HG03175 (cell line): ENCODE measurements at regions not wholly inside any gene's neighbourhood (a gene's known extent, or its start where the extent isn't known, plus 50 kb on each side); places are given as distances from the start of the nearest gene placed in this dataset.
"Not testable (repeated sequence)": the region's sequence is repeated elsewhere in the genome, so short reads cannot be mapped to it uniquely, and the experiment has no call there.

Source experiments
- ATAC-seq: cut with Tn5 transposase; IDR thresholded peaks from one replicate; pipeline ENCODE4 v1.9.1; 2021; ENCODE audit warnings: mild to moderate bottlenecking, moderate library complexity; ENCODE audit not compliant: unreplicated experiment

GRCh38 chr5:57659886-57660285, 177.3 kb upstream of the ACTBL2 start:
- ATAC-seq, result no peak

GRCh38 chr5:57658018-57658417, 175.4 kb upstream of the ACTBL2 start:
- ATAC-seq, result no peak

DNA sequence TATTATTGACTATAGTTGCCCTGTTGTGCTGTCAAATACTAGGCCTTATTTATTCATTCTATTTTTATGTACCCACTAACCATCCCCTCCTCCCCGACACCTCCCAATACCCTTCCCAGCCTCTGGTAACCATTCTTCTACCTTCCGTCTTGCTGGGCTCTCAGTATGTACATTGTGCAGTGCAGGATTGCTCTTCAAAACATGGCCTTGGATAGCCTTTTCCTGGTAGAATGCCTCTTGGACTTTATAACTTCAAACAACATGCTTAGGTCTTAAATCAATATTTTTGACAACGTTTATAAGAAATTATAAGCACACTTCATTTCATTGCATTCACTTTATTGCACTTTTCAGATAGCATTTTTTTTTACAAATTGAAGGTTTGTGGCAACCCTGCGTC, 172.6 kb upstream of the ACTBL2 start:
- no peak for ATAC-seq

GRCh38 chr5:57653636-57654290, 171.2 kb upstream of the ACTBL2 start:
- no peak for ATAC-seq

GRCh38 chr5:57651127-57651526, 168.5 kb upstream of the ACTBL2 start:
- no peak for ATAC-seq

DNA sequence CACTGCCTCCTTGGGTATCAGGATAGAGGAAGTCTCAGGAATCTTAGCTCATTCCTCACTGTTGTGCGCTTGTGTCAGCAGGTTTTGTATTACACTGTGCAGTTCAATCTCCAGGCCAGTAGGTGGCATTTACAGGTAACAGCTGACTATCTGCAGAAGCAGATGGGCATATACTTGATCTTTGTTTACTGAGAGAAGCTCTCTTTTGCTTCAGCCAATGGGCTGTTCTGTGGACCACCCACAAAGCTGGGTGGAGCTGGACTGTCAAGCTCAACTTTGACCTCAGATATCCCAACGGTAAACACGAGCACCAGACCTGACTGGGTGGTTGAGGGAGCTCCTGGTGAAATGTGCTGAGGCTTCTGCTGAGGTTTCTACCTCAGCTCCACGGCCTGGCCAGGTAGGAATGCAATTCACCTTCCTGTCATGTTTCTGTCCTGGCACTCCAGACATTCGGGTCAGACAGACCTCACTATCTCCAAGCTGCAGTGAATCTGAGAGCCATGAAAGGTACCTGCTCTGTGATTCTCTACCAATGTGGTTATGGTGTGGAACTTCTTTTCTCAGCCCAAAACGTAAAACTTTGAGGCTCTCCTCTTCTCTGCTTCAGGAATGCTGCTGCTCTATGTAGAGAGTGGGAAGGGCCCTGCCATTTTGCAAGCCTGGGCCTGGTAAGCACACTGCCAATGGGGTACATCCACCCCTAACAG, 167.9 kb upstream of the ACTBL2 start:
- ATAC-seq, result peak; percentile 92

GRCh38 chr5:57642698-57643097, 160.1 kb upstream of the ACTBL2 start:
- ATAC-seq, result no peak

GRCh38 chr5:57642066-57642465, 159.5 kb upstream of the ACTBL2 start:
- no peak for ATAC-seq

DNA sequence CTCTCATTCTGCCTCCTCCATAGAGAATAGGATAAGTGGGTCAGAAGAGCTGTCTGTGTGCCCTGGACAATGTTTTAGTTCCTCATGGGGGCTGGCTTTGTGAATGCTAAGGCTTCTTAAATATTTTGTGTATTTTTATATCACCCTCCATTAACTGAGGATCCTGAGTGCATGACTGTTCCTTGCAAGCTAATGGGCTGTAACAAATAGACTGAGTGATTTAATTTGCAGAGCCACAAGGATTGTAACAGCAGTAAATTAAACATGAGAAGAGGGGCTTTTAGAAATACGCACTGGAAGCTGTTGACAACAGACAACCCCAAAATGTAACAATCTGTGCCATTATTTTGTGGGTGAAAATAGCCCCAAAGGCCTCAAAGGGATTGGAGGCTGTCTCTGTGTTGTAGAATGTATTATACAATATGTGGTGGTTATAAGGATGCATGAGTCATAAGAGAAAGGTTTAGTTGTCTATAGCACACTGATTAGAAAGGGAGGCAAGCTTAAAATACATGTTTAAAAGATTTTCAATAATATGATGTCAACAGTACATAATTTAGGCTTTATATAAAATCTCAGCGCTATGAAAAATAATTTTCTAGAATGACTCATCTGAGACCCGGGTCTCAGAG, 152.7 kb upstream of the ACTBL2 start:
- no peak for ATAC-seq

DNA sequence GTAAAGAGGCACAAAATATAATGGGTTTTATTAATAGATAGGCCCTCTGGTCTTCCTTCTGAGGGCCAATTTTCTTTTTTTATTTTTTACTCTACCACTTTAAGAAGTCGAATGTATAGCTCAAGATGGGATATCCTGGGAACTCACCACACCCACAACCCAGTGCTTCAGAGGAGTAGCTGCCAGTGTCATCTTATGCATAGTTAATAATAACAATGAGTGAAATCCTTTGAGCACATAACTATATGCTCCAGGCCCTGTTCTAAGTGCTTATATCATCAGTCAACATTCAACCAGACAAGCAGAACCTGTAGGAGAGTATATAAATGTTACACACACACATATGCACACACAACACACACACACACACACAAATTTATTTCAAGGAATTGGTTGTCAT, 150.3 kb upstream of the ACTBL2 start:
- ATAC-seq, result no peak

DNA sequence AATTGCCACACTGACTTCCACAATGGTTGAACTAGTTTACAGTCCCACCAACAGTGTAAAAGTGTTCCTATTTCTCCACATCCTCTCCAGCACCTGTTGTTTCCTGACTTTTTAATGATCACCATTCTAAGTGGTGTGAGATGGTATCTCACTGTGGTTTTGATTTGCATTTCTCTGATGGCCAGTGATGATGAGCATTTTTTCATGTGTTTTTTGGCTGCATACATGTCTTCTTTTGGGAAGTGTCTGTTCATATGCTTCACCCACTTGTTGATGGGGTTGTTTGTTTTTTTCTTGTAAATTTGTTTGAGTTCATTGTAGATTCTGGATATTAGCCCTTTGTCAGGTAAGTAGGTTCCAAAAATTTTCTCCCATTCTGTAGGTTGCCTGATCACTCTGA, 148.5 kb upstream of the ACTBL2 start:
- not testable (repeated sequence) for ATAC-seq

- ATAC-seq, result no peak
Observed at GRCh38 chr5:57627661-57628060, 145.1 kb upstream of the ACTBL2 start.

- no peak for ATAC-seq
Observed at GRCh38 chr5:57626703-57627102, 144.1 kb upstream of the ACTBL2 start.

- no peak for ATAC-seq
Observed at GRCh38 chr5:57621624-57622023, 139.0 kb upstream of the ACTBL2 start.

GRCh38 chr5:57618767-57619381, 136.3 kb upstream of the ACTBL2 start:
- no peak for ATAC-seq

- no peak for ATAC-seq
Observed at GRCh38 chr5:57613741-57614140, 131.1 kb upstream of the ACTBL2 start.

GRCh38 chr5:57611177-57611576, 128.6 kb upstream of the ACTBL2 start:
- no peak for ATAC-seq

DNA sequence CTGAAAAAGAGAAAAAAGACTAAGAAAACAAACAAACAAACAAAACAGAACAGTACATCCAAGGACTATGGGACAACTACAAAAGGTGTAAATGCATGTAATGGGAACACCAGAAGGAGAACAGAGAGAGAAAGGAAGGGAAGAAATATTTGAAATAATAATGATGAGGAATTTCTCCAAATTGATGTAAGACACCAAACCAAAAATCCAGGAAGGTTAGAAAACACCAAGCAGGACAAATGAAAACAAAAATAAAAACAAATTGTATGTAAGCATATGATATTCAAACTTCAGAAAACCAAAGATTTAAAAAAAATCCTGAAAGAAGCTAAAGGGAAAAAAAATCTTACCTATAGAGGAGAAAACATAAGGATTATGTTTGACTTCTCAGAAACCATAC, 125.9 kb upstream of the ACTBL2 start:
- no peak for ATAC-seq

GRCh38 chr5:57601996-57602395, 119.4 kb upstream of the ACTBL2 start:
- ATAC-seq, result no peak

GRCh38 chr5:57600321-57600720, 117.7 kb upstream of the ACTBL2 start:
- ATAC-seq, result no peak

DNA sequence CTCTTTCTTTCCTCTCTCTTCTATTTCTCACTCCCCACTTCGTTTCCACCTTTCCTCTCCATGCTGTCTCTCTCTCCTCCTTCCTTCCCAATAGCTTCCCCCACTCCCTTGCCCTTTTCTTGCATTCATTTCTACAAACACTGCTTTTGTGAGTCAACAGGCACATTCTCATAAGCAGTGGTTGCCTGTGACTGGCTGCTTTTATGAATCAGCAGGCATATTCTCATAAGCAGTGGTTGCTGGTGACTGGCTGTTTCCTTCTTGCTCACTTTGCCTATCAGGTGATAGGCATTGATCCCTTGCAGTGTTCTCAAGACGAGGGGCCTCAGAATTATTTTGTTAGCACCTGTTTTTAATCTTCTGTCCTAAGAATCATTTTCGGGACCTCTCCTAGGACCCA, 116.1 kb upstream of the ACTBL2 start:
- ATAC-seq, result no peak

DNA sequence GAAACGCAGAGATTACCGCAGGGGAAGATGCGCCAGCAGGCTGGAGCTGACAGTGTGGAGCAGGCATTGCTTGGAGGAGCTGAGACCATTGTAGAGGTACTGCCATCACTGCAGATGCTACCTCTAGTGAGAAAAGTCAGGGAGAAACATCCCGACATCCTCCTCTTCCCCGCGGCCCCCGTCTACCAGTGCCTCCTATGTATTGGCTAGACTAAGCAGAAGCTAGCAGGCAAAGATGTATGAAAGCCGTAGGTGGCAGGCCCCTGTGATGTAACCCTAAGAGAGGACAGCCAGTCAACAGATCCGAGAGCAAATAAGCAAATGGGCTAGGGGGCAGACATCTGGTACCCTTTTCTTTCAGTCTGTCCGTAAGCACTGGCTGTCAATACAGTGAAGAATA, 115.5 kb upstream of the ACTBL2 start:
- ATAC-seq, result no peak
